Astrocyte (in vitro differentiated cells and primary cell): ENCODE measurements at regions not wholly inside any gene's neighbourhood (a gene's known extent, or its start where the extent isn't known, plus 50 kb on each side); places are given as distances from the start of the nearest gene placed in this dataset.

ENCODE experiments used
- DNase-seq: peaks from one replicate; pipeline ENCODE4 v3.0.0-alpha.2; 2010; ENCODE audit warnings: low read depth
- FAIRE-seq: peaks from 2 replicates; lab custom pipeline; 2011; peaks lifted over from hg19 to GRCh38; lab: Jason Lieb, UNC
- H2AFZ ChIP-seq: 2 replicates; pipeline ENCODE4 v1.6.0; 2012; ENCODE audit warnings: low read depth, low read length, inconsistent platforms
- H3K27ac ChIP-seq: 2 replicates; pipeline ENCODE4 v1.5.1; 2011; ENCODE audit warnings: low read depth, low read length, inconsistent platforms
- H3K27me3 ChIP-seq: 2 replicates; pipeline ENCODE4 v1.6.0; 2011; ENCODE audit warnings: low read length, inconsistent platforms; ENCODE audit not compliant: insufficient read depth
- H3K36me3 ChIP-seq: 2 replicates; pipeline ENCODE4 v1.5.1; 2011; ENCODE audit warnings: low read length, inconsistent platforms; ENCODE audit not compliant: insufficient read depth
- H3K4me1 ChIP-seq: 2 replicates; pipeline ENCODE4 v1.5.1; 2011; ENCODE audit warnings: low read length, inconsistent platforms; ENCODE audit not compliant: insufficient read depth
- H3K4me2 ChIP-seq: 2 replicates; pipeline ENCODE4 v1.6.0; 2012; ENCODE audit warnings: low read length, inconsistent platforms
- H3K4me3 ChIP-seq: 2 replicates; pipeline ENCODE4 v1.5.1; 2011; ENCODE audit warnings: low read depth, mild to moderate bottlenecking, low read length, inconsistent platforms; ENCODE audit not compliant: insufficient read depth
- H3K79me2 ChIP-seq: 2 replicates; pipeline ENCODE4 v1.6.0; 2012; ENCODE audit warnings: mild to moderate bottlenecking, low read length, inconsistent platforms; ENCODE audit not compliant: insufficient read depth
- H3K9ac ChIP-seq: 2 replicates; pipeline ENCODE4 v1.6.0; 2012; ENCODE audit warnings: mild to moderate bottlenecking, low read length, inconsistent platforms
- H3K9me3 ChIP-seq: 2 replicates; pipeline ENCODE4 v1.5.1; 2012; ENCODE audit warnings: low read depth, mild to moderate bottlenecking, low read length, inconsistent platforms; ENCODE audit not compliant: insufficient read depth
- H4K20me1 ChIP-seq: 2 replicates; pipeline ENCODE4 v1.6.0; 2012; ENCODE audit warnings: low read length, inconsistent platforms; ENCODE audit not compliant: insufficient read depth
- H3K27ac Mint-ChIP-seq: one replicate; pipeline ENCODE4 v1.8.0; 2021; ENCODE audit warnings: mild to moderate bottlenecking, mixed read lengths; ENCODE audit not compliant: unreplicated experiment
- H3K27me3 Mint-ChIP-seq: one replicate; pipeline ENCODE4 v1.8.0; 2021; ENCODE audit warnings: low read depth, mixed read lengths; ENCODE audit not compliant: unreplicated experiment
- H3K36me3 Mint-ChIP-seq: one replicate; pipeline ENCODE4 v1.8.0; 2021; ENCODE audit warnings: low read depth, mixed read lengths; ENCODE audit not compliant: unreplicated experiment
- H3K4me1 Mint-ChIP-seq: one replicate; pipeline ENCODE4 v1.8.0; 2021; ENCODE audit warnings: low read depth, mixed read lengths; ENCODE audit not compliant: unreplicated experiment
- H3K4me3 Mint-ChIP-seq: one replicate; pipeline ENCODE4 v1.8.0; 2021; ENCODE audit warnings: mild to moderate bottlenecking, moderate library complexity, mixed read lengths; ENCODE audit not compliant: unreplicated experiment
- H3K9me3 Mint-ChIP-seq: one replicate; pipeline ENCODE4 v1.8.0; 2021; ENCODE audit warnings: mild to moderate bottlenecking, mixed read lengths; ENCODE audit not compliant: unreplicated experiment
- CTCF ChIP-seq: IDR thresholded peaks from 2 replicates; pipeline ENCODE4 v1.5.1; 2011; ENCODE audit warnings: low read depth, mild to moderate bottlenecking, inconsistent platforms, low read length, moderate library complexity; ENCODE audit not compliant: insufficient read depth
- EZH2 ChIP-seq: IDR thresholded peaks from 2 replicates; pipeline ENCODE4 v1.6.1; 2012; ENCODE audit warnings: mild to moderate bottlenecking, low read length, inconsistent platforms; ENCODE audit not compliant: insufficient read depth

GRCh38 chr3:43211681-43212080, 74.7 kb upstream of the SNRK start:
- H3K4me3 ChIP-seq = no peak overlapping the region
- Mint-ChIP-seq H3K27me3 (peaks cover 7% of the 10 kb centered on the region), H3K4me1 (no peaks in the 10 kb centered on the region), H3K27ac (no peak overlapping the region), H3K36me3 (no peaks in the 10 kb centered on the region), H3K9me3 (no peaks in the 10 kb centered on the region), H3K4me3 (peak overlapping the region; percentile 34)
- H2AFZ ChIP-seq = no peak overlapping the region
- H3K4me1 ChIP-seq = no peaks in the 10 kb centered on the region
- no peak overlapping the region for H3K9ac ChIP-seq
- FAIRE-seq (no peak), DNase-seq (no peak)
- H3K27ac ChIP-seq = no peak overlapping the region
- no peaks in the 10 kb centered on the region for H4K20me1 ChIP-seq
- H3K9me3 ChIP-seq = no peaks in the 10 kb centered on the region
- TF ChIP-seq CTCF (no peak), EZH2 (no peak)
- no peaks in the 10 kb centered on the region for H3K27me3 ChIP-seq
- no peaks in the 10 kb centered on the region for H3K79me2 ChIP-seq
- H3K36me3 ChIP-seq = no peaks in the 10 kb centered on the region
- no peak overlapping the region for H3K4me2 ChIP-seq

- Histone ChIP-seq H3K27ac (no peak overlapping the region), H3K4me2 (no peak overlapping the region), H3K9ac (no peak overlapping the region), H3K79me2 (no peaks in the 10 kb centered on the region), H3K9me3 (no peaks in the 10 kb centered on the region), H3K4me3 (no peak overlapping the region), H2AFZ (no peak overlapping the region), H3K36me3 (no peaks in the 10 kb centered on the region), H3K27me3 (no peaks in the 10 kb centered on the region), H4K20me1 (no peaks in the 10 kb centered on the region), H3K4me1 (no peaks in the 10 kb centered on the region)
- Mint-ChIP-seq H3K9me3 (no peaks in the 10 kb centered on the region), H3K27me3 (peaks cover 7% of the 10 kb centered on the region), H3K4me3 (no peak overlapping the region), H3K36me3 (no peaks in the 10 kb centered on the region), H3K4me1 (no peaks in the 10 kb centered on the region), H3K27ac (no peak overlapping the region)
- DNase-seq (no peak), FAIRE-seq (no peak)
- no peak for TF ChIP-seq EZH2
Observed at GRCh38 chr3:43210049-43211027, 76.0 kb upstream of the SNRK start.

- TF ChIP-seq EZH2 (no peak), CTCF (no peak)
- Mint-ChIP-seq H3K4me1 (no peaks in the 10 kb centered on the region), H3K4me3 (no peak overlapping the region), H3K36me3 (no peaks in the 10 kb centered on the region), H3K27me3 (peaks cover 5% of the 10 kb centered on the region), H3K27ac (no peak overlapping the region), H3K9me3 (no peaks in the 10 kb centered on the region)
- Histone ChIP-seq H3K27ac (no peak overlapping the region), H3K9me3 (no peaks in the 10 kb centered on the region), H3K27me3 (no peaks in the 10 kb centered on the region), H3K4me1 (no peaks in the 10 kb centered on the region), H3K4me2 (no peak overlapping the region), H3K36me3 (no peaks in the 10 kb centered on the region), H3K9ac (no peak overlapping the region), H3K4me3 (no peak overlapping the region), H4K20me1 (no peaks in the 10 kb centered on the region), H2AFZ (no peak overlapping the region), H3K79me2 (no peaks in the 10 kb centered on the region)
- DNase-seq (no peak), FAIRE-seq (no peak)
Observed at GRCh38 chr3:43207628-43208085, 78.7 kb upstream of the SNRK start.
